Nucleus accumbens (tissue), 56 donors: ENCODE measurements at regions not wholly inside any gene's neighbourhood (a gene's known extent, or its start where the extent isn't known, plus 50 kb on each side); places are given as distances from the start of the nearest gene placed in this dataset.

Experiments used
- DNase-seq, 56 donors: peaks; one replicate each; lab custom pipeline; 2025; lab: John Stamatoyannopoulos, UW

- no peak for DNase-seq
Measured at GRCh38 chr3:184505076-184505878, 56.3 kb upstream of the EPHB3 start.

GRCh38 chr3:184506561-184506991 is 55.0 kb upstream of the EPHB3 start:
- DNase-seq: no peak

- DNase-seq: no peak
Measured at GRCh38 chr3:184508938-184509337, 52.6 kb upstream of the EPHB3 start.

GRCh38 chr3:184511741-184512140 is 49.8 kb upstream of the EPHB3 start:
- no peak for DNase-seq
